Thyroid gland (tissue), 4 donors: ENCODE measurements at regions not wholly inside any gene's neighbourhood (a gene's known extent, or its start where the extent isn't known, plus 50 kb on each side); places are given as distances from the start of the nearest gene placed in this dataset.

Experiments used
- POLR2A ChIP-seq, 2 donors: fragments of 450-650 bp; IDR thresholded peaks; one replicate each; pipeline ENCODE4 v1.6.1; 2017; ENCODE audit warnings: antibody characterized with exemption in 2 of 2, mild to moderate bottlenecking in 2 of 2, moderate library complexity in 1 of 2
- TF ChIP-seq, protein P1 (sequence below), 6 experiments: fragments of 200-600 bp in 3 of 6; fragments of 450-650 bp in 3 of 6; sonication (generic) in 3 of 6; IDR thresholded peaks; one replicate each; pipeline ENCODE4 v1.5.1; 2016 to 2019; ENCODE audit warnings: antibody characterized with exemption in 6 of 6, mild to moderate bottlenecking in 2 of 6, inconsistent platforms in 1 of 6, moderate library complexity in 1 of 6

DNA sequence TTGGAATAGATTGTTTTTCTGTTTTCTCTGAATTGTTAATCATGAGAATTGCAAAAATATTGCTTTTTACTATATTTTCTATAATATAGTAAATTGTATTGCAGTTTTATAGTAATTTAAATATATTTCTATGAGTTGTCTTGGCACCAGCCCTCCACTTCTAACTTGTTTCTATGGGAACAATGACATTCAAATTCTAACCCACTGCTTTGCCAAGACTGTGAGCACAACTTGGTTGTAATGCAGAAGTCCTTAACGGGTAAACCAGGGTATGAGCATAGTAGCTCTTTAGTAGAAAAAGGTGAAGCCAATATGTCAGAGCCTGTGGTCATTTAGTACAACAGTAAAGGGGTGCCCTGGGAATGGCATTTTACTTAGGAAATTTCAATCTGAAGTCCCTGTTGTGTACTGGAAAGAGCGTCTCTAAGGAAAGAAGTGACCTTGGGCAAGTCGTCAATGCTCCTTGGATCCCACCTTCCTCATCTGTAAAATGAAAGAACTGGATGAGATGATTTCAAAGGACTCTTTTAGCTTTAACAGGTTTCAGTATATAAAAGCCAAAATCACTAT, 283.3 kb downstream of the ATP23 start:
- TF ChIP-seq POLR2A (IDR thresholded peaks at IDR 0.05): no peak
- TF ChIP-seq, protein P1, sequence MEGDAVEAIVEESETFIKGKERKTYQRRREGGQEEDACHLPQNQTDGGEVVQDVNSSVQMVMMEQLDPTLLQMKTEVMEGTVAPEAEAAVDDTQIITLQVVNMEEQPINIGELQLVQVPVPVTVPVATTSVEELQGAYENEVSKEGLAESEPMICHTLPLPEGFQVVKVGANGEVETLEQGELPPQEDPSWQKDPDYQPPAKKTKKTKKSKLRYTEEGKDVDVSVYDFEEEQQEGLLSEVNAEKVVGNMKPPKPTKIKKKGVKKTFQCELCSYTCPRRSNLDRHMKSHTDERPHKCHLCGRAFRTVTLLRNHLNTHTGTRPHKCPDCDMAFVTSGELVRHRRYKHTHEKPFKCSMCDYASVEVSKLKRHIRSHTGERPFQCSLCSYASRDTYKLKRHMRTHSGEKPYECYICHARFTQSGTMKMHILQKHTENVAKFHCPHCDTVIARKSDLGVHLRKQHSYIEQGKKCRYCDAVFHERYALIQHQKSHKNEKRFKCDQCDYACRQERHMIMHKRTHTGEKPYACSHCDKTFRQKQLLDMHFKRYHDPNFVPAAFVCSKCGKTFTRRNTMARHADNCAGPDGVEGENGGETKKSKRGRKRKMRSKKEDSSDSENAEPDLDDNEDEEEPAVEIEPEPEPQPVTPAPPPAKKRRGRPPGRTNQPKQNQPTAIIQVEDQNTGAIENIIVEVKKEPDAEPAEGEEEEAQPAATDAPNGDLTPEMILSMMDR (IDR thresholded peaks at IDR 0.05): no peak
